HepG2 (cell line): ENCODE measurements at regions not wholly inside any gene's neighbourhood (a gene's known extent, or its start where the extent isn't known, plus 50 kb on each side); places are given as distances from the start of the nearest gene placed in this dataset.

Experiments
- ATAC-seq: fragments of 200-7000 bp; cut with Tn5 transposase; 3 replicates; pipeline ENCODE4 v1.9.1; 2020; ENCODE audit warnings: mild to moderate bottlenecking, moderate library complexity
- BruUV-seq: library from RNA; stranded (reverse); fragments of 400-500 nt; replicated peaks from 2 replicates; lab custom pipeline; 2021; lab: Mats Ljungman, UMichigan
- CTCF ChIA-PET: fragments of 300-600 bp; formaldehyde crosslinking; extraction: SDS; loops from one replicate; lab custom pipeline; 2021; ENCODE audit warnings: low total read pairs, inconsistent platforms, low intra/inter-chr PET ratio; lab: Yijun Ruan, JAX
- POLR2A ChIA-PET: fragments of 350-600 bp; sonication (Branson Sonifier 250); formaldehyde crosslinking; loops from one replicate; lab custom pipeline; 2020; ENCODE audit warnings: antibody characterized with exemption, inconsistent platforms; lab: Yijun Ruan, JAX
- DNase-seq: peaks from one replicate; pipeline ENCODE4 v3.0.0-alpha.2; 2015; ENCODE audit warnings: low spot score
- FAIRE-seq: peaks from 3 replicates; lab custom pipeline; 2011; peaks lifted over from hg19 to GRCh38; lab: Jason Lieb, UNC
- H2AFZ ChIP-seq: one replicate; pipeline ENCODE4 v1.6.1; 2011; ENCODE audit warnings: low read length, inconsistent platforms
- H3K27ac ChIP-seq: fragments of 300-600 bp; 3 replicates; pipeline ENCODE4 v1.8.0; 2011; ENCODE audit warnings: mixed run types, mild to moderate bottlenecking, mixed read lengths, low read length, inconsistent platforms; ENCODE audit not compliant: insufficient read depth; ENCODE audit errors: extremely low read length
- H3K27me3 ChIP-seq, 2 experiments: fragments of 200-600 bp in 1 of 2; 2 replicates in 1 of 2; 3 replicates in 1 of 2; pipeline versions ENCODE4 v1.6.0 to v1.8.0; 2011; ENCODE audit warnings: low read length in 2 of 2, mild to moderate bottlenecking in 2 of 2, moderate library complexity in 2 of 2, inconsistent platforms in 1 of 2; ENCODE audit not compliant: insufficient read depth in 2 of 2, control insufficient read depth in 1 of 2
- H3K36me3 ChIP-seq, 2 experiments: fragments of 200-600 bp in 1 of 2; replicated peaks in 1 of 2; 2 replicates in 1 of 2; 3 replicates in 1 of 2; pipeline versions ENCODE4 v1.5.1 to v1.8.0; 2011; ENCODE audit warnings: low read length in 2 of 2, inconsistent platforms in 1 of 2; ENCODE audit not compliant: insufficient read depth in 2 of 2, control insufficient read depth in 1 of 2
- H3K4me1 ChIP-seq: 2 replicates; pipeline ENCODE4 v1.5.1; 2012; ENCODE audit warnings: low read length, inconsistent platforms; ENCODE audit not compliant: insufficient read depth
- H3K4me2 ChIP-seq: 2 replicates; pipeline ENCODE4 v1.6.0; 2011; ENCODE audit warnings: low read depth, low read length, inconsistent platforms
- H3K4me3 ChIP-seq, 3 experiments: fragments of 200-600 bp in 1 of 3; sonication (generic), shearing (Covaris generic) in 1 of 3; replicated peaks in 1 of 3; 2 replicates each; pipeline ENCODE4 v1.5.1; 2011 to 2016; ENCODE audit warnings: low read length in 3 of 3, inconsistent platforms in 2 of 3, low read depth in 2 of 3, mild to moderate bottlenecking in 2 of 3, control low read depth in 1 of 3, mixed read lengths in 1 of 3; ENCODE audit not compliant: insufficient read depth in 1 of 3
- H3K79me2 ChIP-seq: one replicate; pipeline ENCODE4 v1.6.1; 2011; ENCODE audit warnings: low read length, inconsistent platforms; ENCODE audit not compliant: insufficient read depth
- H3K9ac ChIP-seq: 2 replicates; pipeline ENCODE4 v1.6.0; 2011; ENCODE audit warnings: mild to moderate bottlenecking, low read depth, low read length, inconsistent platforms; ENCODE audit not compliant: insufficient read depth
- H3K9me3 ChIP-seq: 2 replicates; pipeline ENCODE4 v1.5.1; 2012; ENCODE audit warnings: mild to moderate bottlenecking, low read length
- H4K20me1 ChIP-seq: 2 replicates; pipeline ENCODE4 v1.6.0; 2011; ENCODE audit warnings: inconsistent platforms, mild to moderate bottlenecking, low read length, moderate library complexity; ENCODE audit not compliant: insufficient read depth
- MED13 ChIP-seq: sonication (generic); formaldehyde crosslinking; IDR thresholded peaks from 2 replicates; pipeline ENCODE4 v1.5.0; 2020; ENCODE audit warnings: missing genetic modification reagents
- POGK ChIP-seq: sonication (generic); formaldehyde crosslinking; conservative IDR thresholded peaks from 2 replicates; pipeline ENCODE4 v1.8.0; 2022; ENCODE audit warnings: mild to moderate bottlenecking, moderate library complexity, missing genetic modification reagents
- ZBTB40 ChIP-seq, 2 experiments: fragments of 450-650 bp in 1 of 2; sonication (generic) in 1 of 2; formaldehyde crosslinking in 1 of 2; IDR thresholded peaks; 2 replicates each; pipeline versions ENCODE4 v1.6.1 to v1.8.0; 2016 to 2022; ENCODE audit warnings: antibody characterized with exemption in 1 of 2, mild to moderate bottlenecking in 1 of 2, missing genetic modification reagents in 1 of 2
- ZKSCAN1 ChIP-seq: fragments of 150-350 bp; IDR thresholded peaks from 2 replicates; pipeline ENCODE4 v1.6.1; 2014; ENCODE audit warnings: low read length
- ZNF296 ChIP-seq: sonication (generic); formaldehyde crosslinking; conservative IDR thresholded peaks from 2 replicates; pipeline ENCODE4 v1.5.0; 2020; ENCODE audit warnings: mild to moderate bottlenecking, missing genetic modification reagents
- ZNF317 ChIP-seq: sonication (generic); formaldehyde crosslinking; IDR thresholded peaks from 2 replicates; pipeline ENCODE4 v1.5.0; 2020; ENCODE audit warnings: mild to moderate bottlenecking, missing genetic modification reagents
- WGBS: methylation state at CpG from one replicate; pipeline ENCODE4 v1.1.6; 2017; ENCODE audit warnings: low lambda C conversion rate; 5-methylcytosine and 5-hydroxymethylcytosine counted together
- in situ Hi-C: cut with HindIII; loops from 2 replicates; pipeline ENCODE4 v1.10.0; 2017; ENCODE audit warnings: low pct_unique_long_range_greater_than_20kb; ENCODE audit not compliant: extremely low pct_ligation_motif_present
- intact Hi-C: fragments of 100-400 bp; cut with micrococcal nuclease; formaldehyde crosslinking; loops from one replicate; pipeline ENCODE4 v1.10.0; 2022; ENCODE audit not compliant: unreplicated experiment

GRCh38 chr10:33777223-33777622, 442.8 kb upstream of the NRP1 start (continued):
- no peak for TF ChIP-seq ZBTB40 (IDR thresholded peaks at IDR 0.05)
- TF ChIP-seq ZBTB40 (CRISPR knock-in tag; IDR thresholded peaks at IDR 0.05): no peak
- no peak for TF ChIP-seq MED13 (CRISPR knock-in tag)

GRCh38 chr10:33776419-33777070, 442.1 kb upstream of the NRP1 start:
- Histone ChIP-seq H3K79me2 (no peaks in the 10 kb centered on the region), H3K4me1 (peaks cover 12% of the 10 kb centered on the region), H3K4me2 (no peak overlapping the region), H3K36me3 (no peaks in the 10 kb centered on the region), H3K27me3 (peaks cover 0 to 3% of the 10 kb centered on the region in 2 experiments; a peak in 2 of 5 replicates), H2AFZ (no peak overlapping the region), H3K9ac (no peak overlapping the region), H3K9me3 (no peaks in the 10 kb centered on the region), H3K4me3 (no peak overlapping the region), H4K20me1 (no peaks in the 10 kb centered on the region), H3K27ac (no peak overlapping the region)
- ChIA-PET CTCF (no interaction called here), POLR2A (no interaction called here)
- TF ChIP-seq ZNF296 (CRISPR knock-in tag) (no peak), ZNF317 (CRISPR knock-in tag) (no peak), ZKSCAN1 (no peak), POGK (CRISPR knock-in tag) (no peak)
- in situ Hi-C loops: no loop called here
- DNase-seq (no peak), FAIRE-seq (no peak), ATAC-seq (no peak)
- WGBS: 47% methylated on average over 2 of the region's 2 CpGs
- intact Hi-C loops: no loop called here
- BruUV-seq: no TSS peak
